GM21360 (cell line): ENCODE measurements at regions not wholly inside any gene's neighbourhood (a gene's known extent, or its start where the extent isn't known, plus 50 kb on each side); places are given as distances from the start of the nearest gene placed in this dataset.

Source experiments
- ATAC-seq: cut with Tn5 transposase; IDR thresholded peaks from one replicate; pipeline ENCODE4 v1.9.1; 2021; ENCODE audit warnings: mild to moderate bottlenecking, moderate library complexity; ENCODE audit not compliant: unreplicated experiment

DNA sequence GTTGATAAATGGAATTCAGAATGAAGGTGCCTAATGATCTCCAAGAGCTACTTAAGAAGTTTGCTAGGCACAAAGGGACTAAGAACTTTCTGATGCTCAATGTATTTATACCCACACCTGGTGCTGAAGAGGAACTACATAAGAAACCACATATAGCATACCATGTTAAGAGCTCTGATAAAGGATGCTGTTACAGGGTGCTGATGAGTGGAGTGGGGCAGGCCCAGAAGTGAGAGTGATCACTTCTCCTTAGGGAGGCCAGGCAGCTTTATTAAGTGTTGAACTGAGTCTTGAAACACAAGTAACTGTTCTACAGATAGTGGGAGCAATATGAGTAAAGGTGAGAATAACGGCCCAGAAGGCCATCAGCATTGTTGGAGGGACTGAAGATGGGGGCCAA is 68.3 kb upstream of the CHRDL1 start:
- ATAC-seq: no peak

DNA sequence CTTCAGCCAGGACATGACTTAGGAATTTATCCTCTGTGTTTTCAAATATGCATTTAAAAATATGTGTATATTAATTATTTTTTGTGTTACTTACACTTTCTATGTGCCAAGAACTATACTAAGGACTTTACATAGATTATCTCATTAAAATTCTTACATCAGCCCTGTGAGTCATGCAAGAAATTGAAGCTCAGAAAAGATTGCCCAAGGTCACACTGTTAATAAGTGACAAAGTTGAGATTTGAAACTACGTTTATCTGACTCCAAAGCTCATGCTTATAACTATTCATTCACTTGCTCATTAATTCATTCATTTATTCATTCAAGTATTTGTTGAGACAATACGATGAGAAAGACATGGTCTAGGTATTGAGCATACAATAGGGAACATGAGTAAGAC is 62.9 kb upstream of the CHRDL1 start:
- ATAC-seq: no peak

DNA sequence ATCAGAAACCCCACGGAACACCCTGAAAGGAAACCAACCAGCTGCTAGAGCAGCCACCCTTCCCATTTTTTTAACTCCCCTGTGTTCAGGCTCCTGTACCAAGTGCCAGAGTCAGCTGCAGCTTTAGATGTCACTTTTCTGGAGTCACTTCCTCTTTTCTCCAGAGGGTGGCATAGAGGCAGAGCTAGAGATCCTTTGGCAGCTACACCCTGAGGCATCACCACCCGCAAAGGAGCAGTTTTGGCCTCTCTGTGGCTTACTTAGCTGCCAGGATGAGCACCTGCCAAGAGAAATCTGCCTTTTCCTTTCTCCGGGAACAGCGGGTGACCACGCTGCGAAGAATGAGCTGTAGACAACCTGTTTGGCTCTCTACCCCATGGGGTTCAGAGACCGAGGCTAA is 58.0 kb upstream of the CHRDL1 start:
- peak; percentile 37 for ATAC-seq

- no peak for ATAC-seq
Observed at GRCh38 chrX:110852180-110852579, 56.6 kb upstream of the CHRDL1 start.

DNA sequence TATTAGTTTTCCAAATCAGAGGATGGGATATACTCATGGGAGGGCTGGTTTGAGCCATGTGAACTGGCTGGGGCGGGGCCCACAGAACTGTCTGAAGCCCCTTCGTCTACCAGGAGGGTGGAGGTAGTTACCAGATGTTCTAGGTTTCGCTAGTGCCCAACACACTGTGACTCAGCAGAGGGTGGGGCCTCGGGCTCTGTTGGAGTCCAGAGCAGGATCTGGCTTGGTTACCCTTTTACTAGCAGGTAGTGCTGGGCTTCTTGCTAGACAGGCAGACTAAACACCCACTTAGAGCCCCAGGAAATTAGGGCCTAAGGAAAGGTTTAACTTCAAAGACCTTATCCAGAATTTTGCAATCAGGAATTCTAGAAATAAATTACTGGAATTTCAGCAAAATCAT is 56.2 kb upstream of the CHRDL1 start:
- no peak for ATAC-seq

DNA sequence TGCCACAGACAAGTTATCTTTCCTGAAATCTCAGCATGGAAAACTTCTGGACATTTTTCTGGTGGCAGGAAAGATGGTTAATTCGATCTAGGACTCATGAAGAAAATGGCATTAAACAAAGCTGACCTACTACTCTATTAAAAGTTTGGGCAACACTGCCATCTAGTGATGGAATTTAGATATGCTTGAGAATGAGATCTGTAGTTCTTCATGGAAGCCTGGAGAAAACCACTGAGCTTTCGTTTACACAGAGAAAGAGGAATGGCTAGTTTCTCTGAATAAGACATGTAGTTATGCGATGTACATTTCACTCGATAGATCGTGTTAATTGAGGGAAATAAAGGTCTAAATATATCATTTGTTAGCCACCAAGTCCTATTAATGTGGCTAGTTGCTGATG is 51.7 kb upstream of the CHRDL1 start:
- ATAC-seq: peak; percentile 66

DNA sequence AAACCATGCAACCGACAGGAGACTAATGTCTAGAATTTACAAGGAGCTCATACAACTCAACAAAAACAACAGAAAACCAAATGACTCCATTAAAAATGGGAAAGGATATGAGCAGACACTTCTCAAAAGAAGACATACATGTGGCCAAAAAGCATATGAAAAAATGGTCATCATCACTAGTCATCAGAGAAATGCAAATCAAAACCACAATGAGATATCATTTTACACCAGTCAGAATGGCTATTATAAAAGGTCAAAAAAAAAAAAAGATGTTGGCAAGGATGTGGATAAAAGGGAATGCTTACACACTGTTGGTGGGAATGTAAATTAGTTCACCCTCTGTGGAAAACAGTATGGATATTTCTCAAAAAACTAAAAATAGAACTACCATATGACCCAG is 50.5 kb upstream of the CHRDL1 start:
- ATAC-seq: no peak
